Neuronal stem cell (in vitro differentiated cells): ENCODE measurements at regions not wholly inside any gene's neighbourhood (a gene's known extent, or its start where the extent isn't known, plus 50 kb on each side); places are given as distances from the start of the nearest gene placed in this dataset.

ENCODE experiments used
- DNase-seq: peaks from one replicate; pipeline ENCODE4 v3.0.0-alpha.2; 2013; ENCODE audit warnings: low spot score
- H2AFZ ChIP-seq: one replicate; pipeline ENCODE4 v1.6.1; 2013; ENCODE audit warnings: mild to moderate bottlenecking, low read length, inconsistent platforms
- H2AK5ac ChIP-seq: 2 replicates; pipeline ENCODE4 v1.6.1; 2013; ENCODE audit warnings: low read depth, mild to moderate bottlenecking, inconsistent platforms, low read length, moderate library complexity, mixed read lengths
- H2BK120ac ChIP-seq: 2 replicates; pipeline ENCODE4 v1.6.1; 2013; ENCODE audit warnings: low read depth, mild to moderate bottlenecking, inconsistent platforms, low read length, moderate library complexity, mixed read lengths
- H2BK12ac ChIP-seq: one replicate; pipeline ENCODE4 v1.6.1; 2013; ENCODE audit warnings: low read length, inconsistent platforms
- H2BK15ac ChIP-seq: 2 replicates; pipeline ENCODE4 v1.6.1; 2013; ENCODE audit warnings: mild to moderate bottlenecking, low read length, inconsistent platforms, mixed read lengths
- H2BK5ac ChIP-seq: one replicate; pipeline ENCODE4 v1.6.1; 2013; ENCODE audit warnings: inconsistent platforms, mild to moderate bottlenecking, low read length, moderate library complexity
- H3K14ac ChIP-seq: one replicate; pipeline ENCODE4 v1.6.1; 2013; ENCODE audit warnings: low read length, inconsistent platforms
- H3K18ac ChIP-seq: 2 replicates; pipeline ENCODE4 v1.6.1; 2013; ENCODE audit warnings: low read length, inconsistent platforms
- H3K23ac ChIP-seq: 2 replicates; pipeline ENCODE4 v1.6.1; 2013; ENCODE audit warnings: low read depth, mild to moderate bottlenecking, mixed read lengths, low read length, inconsistent platforms; ENCODE audit not compliant: poor library complexity
- H3K27ac ChIP-seq: replicated peaks from 3 replicates; pipeline ENCODE4 v1.5.1; 2013; ENCODE audit warnings: low read length, inconsistent platforms
- H3K27me3 ChIP-seq, 3 experiments: 2 replicates each; pipeline ENCODE4 v1.6.1; 2013; ENCODE audit warnings: low read length in 3 of 3, mild to moderate bottlenecking in 2 of 3, inconsistent platforms in 1 of 3, low read depth in 1 of 3, mixed read lengths in 1 of 3, moderate library complexity in 1 of 3; ENCODE audit not compliant: control insufficient read depth in 3 of 3, insufficient read depth in 3 of 3
- H3K36me3 ChIP-seq, 2 donors: replicated peaks in 1 of 2; 2 replicates each; pipeline ENCODE4 v1.6.1; 2013; ENCODE audit warnings: low read length in 2 of 2; ENCODE audit not compliant: control insufficient read depth in 2 of 2, insufficient read depth in 2 of 2
- H3K4ac ChIP-seq: 2 replicates; pipeline ENCODE4 v1.6.1; 2013; ENCODE audit warnings: inconsistent platforms, mild to moderate bottlenecking, low read length, moderate library complexity
- H3K4me1 ChIP-seq, 2 donors: 1 replicate in 1 of 2; 2 replicates in 1 of 2; pipeline ENCODE4 v1.6.1; 2013; ENCODE audit warnings: low read length in 2 of 2, low read depth in 1 of 2; ENCODE audit not compliant: control insufficient read depth in 2 of 2, insufficient read depth in 1 of 2
- H3K4me2 ChIP-seq: one replicate; pipeline ENCODE4 v1.6.1; 2013; ENCODE audit warnings: mild to moderate bottlenecking, low read length, inconsistent platforms; ENCODE audit not compliant: insufficient read depth, poor library complexity, severe bottlenecking
- H3K4me3 ChIP-seq, 2 donors: 2 replicates each; pipeline ENCODE4 v1.5.1; 2013; ENCODE audit warnings: low read length in 2 of 2, mild to moderate bottlenecking in 2 of 2, inconsistent platforms in 1 of 2, moderate library complexity in 1 of 2
- H3K79me1 ChIP-seq: one replicate; pipeline ENCODE4 v1.6.1; 2013; ENCODE audit warnings: low read depth, mild to moderate bottlenecking, inconsistent platforms, low read length, moderate library complexity
- H3K9ac ChIP-seq: one replicate; pipeline ENCODE4 v1.6.1; 2013; ENCODE audit warnings: mild to moderate bottlenecking, low read depth, low read length, inconsistent platforms; ENCODE audit not compliant: poor library complexity
- H3K9me3 ChIP-seq, 2 donors: replicated peaks in 1 of 2; 2 replicates each; pipeline versions ENCODE3 to v1.6.1; 2013; ENCODE audit warnings: low read length in 2 of 2, mild to moderate bottlenecking in 2 of 2, inconsistent platforms in 1 of 2, low read depth in 1 of 2, mixed read lengths in 1 of 2, moderate library complexity in 1 of 2; ENCODE audit not compliant: control insufficient read depth in 2 of 2, insufficient read depth in 1 of 2
- H4K8ac ChIP-seq: one replicate; pipeline ENCODE4 v1.6.1; 2013; ENCODE audit warnings: low read depth, mild to moderate bottlenecking, inconsistent platforms, low read length, moderate library complexity
- H4K91ac ChIP-seq: one replicate; pipeline ENCODE4 v1.6.1; 2013; ENCODE audit warnings: low read length, low read depth, mild to moderate bottlenecking, inconsistent platforms; ENCODE audit not compliant: poor library complexity
- WGBS, 2 donors: extraction: QIAGEN DNeasy Blood & Tissue Kit; methylation state at CpG; one replicate each; pipeline ENCODE4 v1.1.7; 2013; ENCODE audit warnings: missing lambda C conversion rate in 2 of 2, mixed read lengths in 1 of 2; ENCODE audit not compliant: insufficient read length in 2 of 2, insufficient replicate concordance in 1 of 2; ENCODE audit errors: extremely low coverage in 2 of 2; 5-methylcytosine and 5-hydroxymethylcytosine counted together

DNA sequence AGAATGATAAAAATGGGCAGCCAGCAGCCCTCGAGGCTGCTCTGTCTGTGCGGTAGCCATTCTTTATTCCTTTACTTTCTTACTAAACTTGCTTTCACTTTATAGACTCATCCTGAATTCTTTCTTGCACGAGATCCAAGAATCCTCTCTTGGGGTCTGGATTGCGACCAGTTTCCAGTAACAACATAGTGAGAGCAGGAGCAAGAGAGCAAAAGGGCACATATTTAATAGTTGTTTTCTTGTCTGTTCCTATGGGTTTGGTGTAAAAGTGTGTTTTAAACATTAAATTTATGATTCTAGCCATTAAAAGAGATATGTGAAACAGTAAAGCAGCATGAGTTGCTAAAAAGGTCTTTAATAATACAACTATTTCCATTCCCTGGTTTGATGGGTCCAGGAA lies 78.8 kb upstream of the OPRM1 start:
- H4K8ac ChIP-seq: no peak overlapping the region
- no peaks in the 10 kb centered on the region for H3K79me1 ChIP-seq
- no peaks in the 10 kb centered on the region for H3K9me3 ChIP-seq
- no peak overlapping the region for H3K4ac ChIP-seq
- H3K4me2 ChIP-seq: no peak overlapping the region
- H3K18ac ChIP-seq: no peak overlapping the region
- no peak overlapping the region for H3K9ac ChIP-seq
- no CpG with 5 or more reads among the region's 4 CpGs for WGBS, 2 donors
- no peak overlapping the region for H4K91ac ChIP-seq
- no peak overlapping the region for H3K4me3 ChIP-seq
- H2BK15ac ChIP-seq: no peak overlapping the region
- no peak overlapping the region for H3K27ac ChIP-seq
- H2BK120ac ChIP-seq: no peak overlapping the region
- no peak overlapping the region for H2AFZ ChIP-seq
- no peaks in the 10 kb centered on the region for H3K4me1 ChIP-seq
- no peak overlapping the region for H3K23ac ChIP-seq
- no peak for DNase-seq
- no peaks in the 10 kb centered on the region for H3K27me3 ChIP-seq
- H2AK5ac ChIP-seq: no peak overlapping the region
- H3K36me3 ChIP-seq: no peaks in the 10 kb centered on the region
- H3K14ac ChIP-seq: no peak overlapping the region
- H2BK5ac ChIP-seq: no peak overlapping the region
- H2BK12ac ChIP-seq: no peak overlapping the region

DNA sequence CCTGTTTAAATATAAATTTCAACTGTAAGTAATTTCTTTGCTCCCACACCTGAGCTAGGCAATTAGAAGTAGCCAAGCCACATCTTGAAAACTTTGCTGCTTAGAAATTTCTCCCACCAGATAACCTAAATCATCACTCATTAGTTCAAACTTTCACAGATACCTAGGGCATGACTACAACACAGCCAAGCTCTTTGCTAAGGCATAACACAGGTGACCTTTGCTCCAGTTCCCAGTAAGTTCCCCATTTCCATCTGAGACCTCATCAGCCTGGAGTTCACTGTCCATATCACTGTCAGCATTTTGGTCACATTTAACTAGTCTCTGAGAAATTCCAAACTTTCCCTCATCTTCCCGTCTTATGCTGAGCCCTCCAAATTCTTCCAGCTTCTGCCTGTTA lies 79.8 kb upstream of the OPRM1 start:
- Histone ChIP-seq H2BK120ac (no peak overlapping the region), H3K14ac (no peak overlapping the region), H3K9ac (no peak overlapping the region), H3K4me2 (no peak overlapping the region), H3K79me1 (no peaks in the 10 kb centered on the region), H3K4ac (no peak overlapping the region), H2BK12ac (no peak overlapping the region), H4K8ac (no peak overlapping the region), H3K23ac (no peak overlapping the region), H2AK5ac (no peak overlapping the region), H4K91ac (no peak overlapping the region), H2BK5ac (no peak overlapping the region), H3K27me3 (no peaks in the 10 kb centered on the region), H2BK15ac (no peak overlapping the region), H3K36me3 (no peaks in the 10 kb centered on the region), H3K27ac (no peak overlapping the region), H3K4me3 (no peak overlapping the region), H2AFZ (no peak overlapping the region), H3K9me3 (no peaks in the 10 kb centered on the region), H3K18ac (no peak overlapping the region), H3K4me1 (no peaks in the 10 kb centered on the region)
- WGBS, 2 donors: no CpG with 5 or more reads among the region's 1 CpG
- DNase-seq: no peak

DNA sequence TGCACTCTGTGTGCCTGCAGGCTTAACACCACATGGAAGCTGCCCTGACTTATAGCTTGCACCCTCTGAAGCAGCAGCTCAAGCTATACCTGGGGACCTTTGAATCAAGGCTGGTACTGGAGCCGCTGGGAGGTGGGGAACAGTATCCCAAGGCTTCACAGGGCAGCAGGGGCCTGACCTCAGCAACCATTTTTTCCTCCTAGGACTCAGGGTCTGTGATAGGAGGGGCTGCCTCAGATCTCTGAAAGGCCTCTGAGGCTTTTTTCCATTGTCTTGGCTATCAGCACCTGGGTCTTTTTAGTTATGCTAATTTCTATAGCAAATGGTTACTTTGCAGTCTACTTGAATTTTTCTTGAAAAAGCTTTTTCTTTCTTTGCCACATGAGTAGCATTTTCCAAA lies 80.2 kb upstream of the OPRM1 start:
- no peak overlapping the region for H3K27ac ChIP-seq
- no peak overlapping the region for H3K4ac ChIP-seq
- no peak overlapping the region for H2BK15ac ChIP-seq
- no peak overlapping the region for H2BK5ac ChIP-seq
- no peak overlapping the region for H4K8ac ChIP-seq
- no peaks in the 10 kb centered on the region for H3K27me3 ChIP-seq
- no peak for DNase-seq
- no peaks in the 10 kb centered on the region for H3K79me1 ChIP-seq
- H3K36me3 ChIP-seq: no peaks in the 10 kb centered on the region
- no peak overlapping the region for H3K23ac ChIP-seq
- peak overlapping the region; percentile 24 for H2BK120ac ChIP-seq
- H3K4me3 ChIP-seq: no peak overlapping the region
- H3K4me1 ChIP-seq: no peaks in the 10 kb centered on the region
- no peaks in the 10 kb centered on the region for H3K9me3 ChIP-seq
- H3K9ac ChIP-seq: no peak overlapping the region
- WGBS, 2 donors: no CpG with 5 or more reads among the region's 1 CpG
- no peak overlapping the region for H2AFZ ChIP-seq
- no peak overlapping the region for H2AK5ac ChIP-seq
- no peak overlapping the region for H3K14ac ChIP-seq
- H4K91ac ChIP-seq: no peak overlapping the region
- H2BK12ac ChIP-seq: no peak overlapping the region
- H3K18ac ChIP-seq: peak overlapping the region; percentile 12
- no peak overlapping the region for H3K4me2 ChIP-seq

DNA sequence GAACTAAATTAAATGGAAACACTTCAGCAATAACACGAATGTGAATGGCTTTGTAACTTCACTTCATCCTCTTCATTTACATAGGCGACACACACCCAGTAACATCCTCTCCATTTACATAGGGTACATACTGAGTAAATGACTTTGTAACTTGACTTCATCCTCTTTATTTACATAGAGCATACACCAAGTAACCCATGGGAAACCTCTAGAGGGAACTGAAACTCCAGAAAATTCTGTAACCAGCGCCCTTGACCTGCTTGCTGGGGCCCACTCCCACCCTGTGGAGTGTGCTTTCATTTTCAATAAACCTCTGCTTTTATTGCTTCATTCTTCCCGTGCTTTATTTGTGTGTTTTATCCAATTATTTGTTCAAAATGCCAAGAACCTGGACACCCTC lies 81.6 kb upstream of the OPRM1 start:
- no CpG with 5 or more reads among the region's 4 CpGs for WGBS, 2 donors
- Histone ChIP-seq H3K4me1 (no peaks in the 10 kb centered on the region), H3K23ac (no peak overlapping the region), H2BK5ac (no peak overlapping the region), H3K4me3 (no peak overlapping the region), H3K27ac (no peak overlapping the region), H3K4me2 (no peak overlapping the region), H3K4ac (no peak overlapping the region), H4K8ac (no peak overlapping the region), H2BK120ac (no peak overlapping the region), H3K79me1 (no peaks in the 10 kb centered on the region), H3K27me3 (no peaks in the 10 kb centered on the region), H2AK5ac (no peak overlapping the region), H3K36me3 (no peaks in the 10 kb centered on the region), H4K91ac (no peak overlapping the region), H3K18ac (no peak overlapping the region), H3K14ac (no peak overlapping the region), H2BK12ac (no peak overlapping the region), H2AFZ (no peak overlapping the region), H2BK15ac (no peak overlapping the region), H3K9me3 (no peaks in the 10 kb centered on the region), H3K9ac (no peak overlapping the region)
- no peak for DNase-seq
